ENCODE measurements at regions not wholly inside any gene's neighbourhood (a gene's known extent, or its start where the extent isn't known, plus 50 kb on each side); places are given as distances from the start of the nearest gene placed in this dataset.

DNA sequence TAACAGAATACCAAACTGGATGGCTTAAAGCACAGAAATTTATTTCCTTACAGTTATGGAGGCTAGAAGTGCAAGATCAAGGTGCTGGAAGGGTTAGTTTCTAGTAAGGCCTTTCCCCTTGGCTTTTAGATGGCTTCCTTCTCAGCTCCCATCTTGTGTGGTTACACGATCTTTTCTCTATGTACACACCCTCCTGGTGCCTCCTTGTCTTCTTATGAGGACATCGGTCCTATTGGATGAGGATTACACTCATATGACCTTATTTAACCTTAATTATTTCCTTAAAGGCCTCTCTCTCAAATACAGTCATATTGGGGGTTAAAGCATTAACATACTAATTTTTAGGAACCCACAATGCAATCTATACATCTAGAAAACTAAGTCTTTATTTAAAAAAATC lies 787.9 kb upstream of the GALNTL6 start:
- H3K27ac ChIP-seq (ENCODE audit: low read depth in 2 of 2, low read length in 2 of 2): no peak overlapping the region
- no peaks in the 10 kb centered on the region for H3K4me1 ChIP-seq (ENCODE audit: control insufficient read depth in 2 of 3, insufficient read depth in 2 of 3, low read depth in 1 of 3, low read length in 3 of 3)
- FAIRE-seq: no peak
- no peaks in the 10 kb centered on the region for H3K27me3 ChIP-seq (ENCODE audit: control insufficient read depth, insufficient read depth, low read length)
- DNase-seq: no peak
- H3K36me3 ChIP-seq (ENCODE audit: control insufficient read depth in 2 of 3, insufficient read depth in 3 of 3, low read length in 3 of 3): no peaks in the 10 kb centered on the region
- no peak overlapping the region for H3K4me3 ChIP-seq (ENCODE audit: low read length in 3 of 3)
- H3K9ac ChIP-seq (ENCODE audit: low read length in 3 of 3): no peak overlapping the region
- intact Hi-C loops (cut with DNase I): no loop called here
- TF ChIP-seq, protein P1, sequence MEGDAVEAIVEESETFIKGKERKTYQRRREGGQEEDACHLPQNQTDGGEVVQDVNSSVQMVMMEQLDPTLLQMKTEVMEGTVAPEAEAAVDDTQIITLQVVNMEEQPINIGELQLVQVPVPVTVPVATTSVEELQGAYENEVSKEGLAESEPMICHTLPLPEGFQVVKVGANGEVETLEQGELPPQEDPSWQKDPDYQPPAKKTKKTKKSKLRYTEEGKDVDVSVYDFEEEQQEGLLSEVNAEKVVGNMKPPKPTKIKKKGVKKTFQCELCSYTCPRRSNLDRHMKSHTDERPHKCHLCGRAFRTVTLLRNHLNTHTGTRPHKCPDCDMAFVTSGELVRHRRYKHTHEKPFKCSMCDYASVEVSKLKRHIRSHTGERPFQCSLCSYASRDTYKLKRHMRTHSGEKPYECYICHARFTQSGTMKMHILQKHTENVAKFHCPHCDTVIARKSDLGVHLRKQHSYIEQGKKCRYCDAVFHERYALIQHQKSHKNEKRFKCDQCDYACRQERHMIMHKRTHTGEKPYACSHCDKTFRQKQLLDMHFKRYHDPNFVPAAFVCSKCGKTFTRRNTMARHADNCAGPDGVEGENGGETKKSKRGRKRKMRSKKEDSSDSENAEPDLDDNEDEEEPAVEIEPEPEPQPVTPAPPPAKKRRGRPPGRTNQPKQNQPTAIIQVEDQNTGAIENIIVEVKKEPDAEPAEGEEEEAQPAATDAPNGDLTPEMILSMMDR (IDR thresholded peaks at IDR 0.05; ENCODE audit: borderline replicate concordance, extremely low read depth, insufficient read depth): no peak
- H3K9me3 ChIP-seq (ENCODE audit: control insufficient read depth in 2 of 3, insufficient read depth in 1 of 3, low read length in 3 of 3): no peaks in the 10 kb centered on the region

DNA sequence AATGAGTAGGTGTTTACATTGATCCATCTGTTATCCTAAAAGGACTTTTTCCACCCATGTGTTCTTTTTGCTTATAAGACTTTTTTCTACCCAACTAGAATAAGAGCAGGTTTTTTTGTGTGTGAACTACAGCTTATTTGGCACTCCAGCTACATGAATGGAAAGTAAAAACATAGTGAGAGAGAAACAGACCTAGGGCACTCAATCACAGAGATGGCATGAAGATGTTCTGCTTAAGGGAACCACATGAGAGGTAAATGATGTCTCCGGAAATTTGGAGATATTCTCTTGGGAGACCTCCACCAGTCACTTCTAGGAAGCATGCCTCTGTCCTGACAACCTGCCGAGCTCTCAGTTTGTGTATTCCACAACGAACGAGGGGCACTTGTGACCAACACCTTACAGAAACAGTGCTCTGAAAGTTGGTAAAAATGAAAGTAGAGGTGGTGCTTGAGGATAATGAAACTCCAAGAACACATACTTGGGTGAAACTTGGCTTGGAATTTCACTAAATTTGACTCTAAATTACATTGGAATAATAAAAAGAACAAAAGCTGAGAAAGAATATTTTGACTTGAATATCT lies 788.4 kb upstream of the GALNTL6 start:
- no peak overlapping the region for H3K27ac ChIP-seq (ENCODE audit: low read depth in 2 of 2, low read length in 2 of 2)
- H3K9me3 ChIP-seq (ENCODE audit: control insufficient read depth in 2 of 3, insufficient read depth in 1 of 3, low read length in 3 of 3): no peaks in the 10 kb centered on the region
- H3K9ac ChIP-seq (ENCODE audit: low read length in 3 of 3): no peak overlapping the region
- intact Hi-C loops (cut with DNase I): no loop called here
- no peaks in the 10 kb centered on the region for H3K36me3 ChIP-seq (ENCODE audit: control insufficient read depth in 2 of 3, insufficient read depth in 3 of 3, low read length in 3 of 3)
- no peaks in the 10 kb centered on the region for H3K4me1 ChIP-seq (ENCODE audit: control insufficient read depth in 2 of 3, insufficient read depth in 2 of 3, low read depth in 1 of 3, low read length in 3 of 3)
- H3K4me3 ChIP-seq (ENCODE audit: low read length in 3 of 3): no peak overlapping the region
- DNase-seq: no peak
- no peak for FAIRE-seq
- H3K27me3 ChIP-seq (ENCODE audit: control insufficient read depth, insufficient read depth, low read length): no peaks in the 10 kb centered on the region
- TF ChIP-seq, protein P1 (IDR thresholded peaks at IDR 0.05; ENCODE audit: borderline replicate concordance, extremely low read depth, insufficient read depth): no peak

DNA sequence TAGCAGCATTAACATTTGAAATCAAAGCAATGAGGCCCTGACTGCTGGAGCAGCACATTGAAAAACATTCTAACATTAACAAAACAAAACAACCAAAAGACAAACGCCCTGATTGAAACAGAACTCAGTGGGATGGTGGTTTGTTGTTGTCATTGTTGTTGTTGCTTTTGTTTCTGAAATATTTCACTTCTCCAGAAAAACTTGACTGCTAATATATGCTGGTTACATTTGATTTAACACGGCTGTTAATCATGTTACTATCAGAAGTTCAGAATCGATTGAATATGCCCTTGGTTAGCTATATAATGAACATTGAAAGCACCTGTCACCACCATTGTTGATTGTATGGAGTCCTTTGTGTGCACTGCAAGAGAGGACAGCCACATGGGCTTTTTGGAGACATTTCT lies 790.4 kb upstream of the GALNTL6 start:
- H3K27ac ChIP-seq (ENCODE audit: low read depth in 2 of 2, low read length in 2 of 2): no peak overlapping the region
- intact Hi-C loops (cut with DNase I): no loop called here

More for the DNA sequence above, 790.4 kb upstream of the GALNTL6 start:
- DNase-seq (no peak), FAIRE-seq (no peak)
- Histone ChIP-seq H3K36me3 (ENCODE audit: control insufficient read depth in 2 of 3, insufficient read depth in 3 of 3, low read length in 3 of 3) (no peaks in the 10 kb centered on the region), H3K9me3 (ENCODE audit: control insufficient read depth in 2 of 3, insufficient read depth in 1 of 3, low read length in 3 of 3) (no peaks in the 10 kb centered on the region), H3K27me3 (ENCODE audit: control insufficient read depth, insufficient read depth, low read length) (no peaks in the 10 kb centered on the region), H3K4me1 (ENCODE audit: control insufficient read depth in 2 of 3, insufficient read depth in 2 of 3, low read depth in 1 of 3, low read length in 3 of 3) (no peaks in the 10 kb centered on the region), H3K4me3 (ENCODE audit: low read length in 3 of 3) (no peak overlapping the region), H3K9ac (ENCODE audit: low read length in 3 of 3) (no peak overlapping the region)
- TF ChIP-seq, protein P1 (IDR thresholded peaks at IDR 0.05; ENCODE audit: borderline replicate concordance, extremely low read depth, insufficient read depth): no peak

Data from kidney (tissue), 13 donors.